OCI-LY3 (cell line): ENCODE measurements at regions not wholly inside any gene's neighbourhood (a gene's known extent, or its start where the extent isn't known, plus 50 kb on each side); places are given as distances from the start of the nearest gene placed in this dataset.

Experiments used
- H2AFZ ChIP-seq: fragments of 200-600, 300-600 bp; shearing (Covaris generic); 2 replicates; pipeline ENCODE4 v1.6.0; 2014; ENCODE audit warnings: antibody characterized with exemption, low read depth, low read length
- H3K27ac ChIP-seq: fragments of 200-600, 300-600 bp; sonication (generic); 2 replicates; pipeline ENCODE4 v1.5.1; 2014; ENCODE audit warnings: mild to moderate bottlenecking, low read length, moderate library complexity, mixed read lengths
- H3K27me3 ChIP-seq: fragments of 200-600, 300-600 bp; sonication (generic); 2 replicates; pipeline ENCODE4 v1.6.1; 2014; ENCODE audit warnings: low read depth, low read length, mixed read lengths
- H3K36me3 ChIP-seq: fragments of 200-600, 300-600 bp; sonication (generic); replicated peaks from 2 replicates; pipeline ENCODE3; 2014; ENCODE audit warnings: low read depth, low read length, mixed read lengths
- H3K4me1 ChIP-seq: fragments of 300-600, 200-600 bp; sonication (generic); 2 replicates; pipeline ENCODE4 v1.6.1; 2014; ENCODE audit warnings: low read length, mixed read lengths
- H3K4me2 ChIP-seq: fragments of 200-600, 300-600 bp; sonication (generic); 2 replicates; pipeline ENCODE4 v1.6.1; 2014; ENCODE audit warnings: low read length, mixed read lengths
- H3K4me3 ChIP-seq: fragments of 300-600, 200-600 bp; sonication (generic); 2 replicates; pipeline ENCODE4 v1.5.1; 2014; ENCODE audit warnings: antibody characterized with exemption, mild to moderate bottlenecking, low read length, moderate library complexity
- H3K79me2 ChIP-seq: fragments of 300-600, 200-600 bp; shearing (Covaris generic); 2 replicates; pipeline ENCODE4 v1.6.1; 2014; ENCODE audit warnings: mild to moderate bottlenecking, low read length, mixed read lengths
- H3K9ac ChIP-seq: fragments of 300-600, 200-600 bp; shearing (Covaris generic); 2 replicates; pipeline ENCODE4 v1.6.0; 2014; ENCODE audit warnings: mild to moderate bottlenecking, low read length, moderate library complexity
- H3K9me3 ChIP-seq: fragments of 200-600, 300-600 bp; shearing (Covaris generic); 2 replicates; pipeline ENCODE4 v1.6.1; 2014; ENCODE audit warnings: low read length, mixed read lengths; ENCODE audit not compliant: insufficient read depth
- H4K20me1 ChIP-seq: fragments of 200-600, 300-600 bp; sonication (generic); 2 replicates; pipeline ENCODE4 v1.6.1; 2016; ENCODE audit warnings: low read length, mixed read lengths; ENCODE audit not compliant: insufficient read depth
- EZH2phosphoT487 ChIP-seq: fragments of 200-600 bp; shearing (Covaris generic); IDR thresholded peaks from 2 replicates; pipeline ENCODE4 v1.6.1; 2018; ENCODE audit warnings: antibody characterized with exemption, mixed run types, low read depth
- TF ChIP-seq, protein P1 (sequence below): fragments of 200-600, 300-600 bp; sonication (generic); IDR thresholded peaks from 2 replicates; pipeline ENCODE4 v1.5.1; 2014; ENCODE audit warnings: antibody characterized with exemption, low read length, low read depth

DNA sequence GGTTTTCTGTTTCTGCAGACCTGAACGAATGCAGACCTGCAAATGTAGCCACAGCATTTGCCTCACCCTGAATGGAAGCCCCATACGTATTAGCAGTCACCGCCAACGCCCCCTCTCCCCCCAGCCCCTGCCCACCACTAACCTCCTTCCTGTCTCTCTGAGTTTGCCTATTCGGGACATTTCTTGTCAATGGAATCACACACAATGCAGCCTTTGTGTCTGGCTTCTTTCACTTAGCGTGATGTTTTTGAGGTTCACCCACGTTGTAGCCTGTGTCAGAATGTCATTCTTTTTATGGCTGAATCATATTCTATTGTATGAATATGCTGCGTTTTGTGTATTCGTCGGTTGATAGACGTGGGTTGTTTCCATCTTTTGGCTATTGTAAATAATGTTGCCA, 178.6 kb downstream of the AACS start:
- no peaks in the 10 kb centered on the region for H4K20me1 ChIP-seq
- no peaks in the 10 kb centered on the region for H3K36me3 ChIP-seq
- H3K4me1 ChIP-seq = peaks cover 11% of the 10 kb centered on the region
- no peaks in the 10 kb centered on the region for H3K79me2 ChIP-seq
- H3K27ac ChIP-seq = no peak overlapping the region
- no peak for TF ChIP-seq EZH2phosphoT487
- TF ChIP-seq, protein P1, sequence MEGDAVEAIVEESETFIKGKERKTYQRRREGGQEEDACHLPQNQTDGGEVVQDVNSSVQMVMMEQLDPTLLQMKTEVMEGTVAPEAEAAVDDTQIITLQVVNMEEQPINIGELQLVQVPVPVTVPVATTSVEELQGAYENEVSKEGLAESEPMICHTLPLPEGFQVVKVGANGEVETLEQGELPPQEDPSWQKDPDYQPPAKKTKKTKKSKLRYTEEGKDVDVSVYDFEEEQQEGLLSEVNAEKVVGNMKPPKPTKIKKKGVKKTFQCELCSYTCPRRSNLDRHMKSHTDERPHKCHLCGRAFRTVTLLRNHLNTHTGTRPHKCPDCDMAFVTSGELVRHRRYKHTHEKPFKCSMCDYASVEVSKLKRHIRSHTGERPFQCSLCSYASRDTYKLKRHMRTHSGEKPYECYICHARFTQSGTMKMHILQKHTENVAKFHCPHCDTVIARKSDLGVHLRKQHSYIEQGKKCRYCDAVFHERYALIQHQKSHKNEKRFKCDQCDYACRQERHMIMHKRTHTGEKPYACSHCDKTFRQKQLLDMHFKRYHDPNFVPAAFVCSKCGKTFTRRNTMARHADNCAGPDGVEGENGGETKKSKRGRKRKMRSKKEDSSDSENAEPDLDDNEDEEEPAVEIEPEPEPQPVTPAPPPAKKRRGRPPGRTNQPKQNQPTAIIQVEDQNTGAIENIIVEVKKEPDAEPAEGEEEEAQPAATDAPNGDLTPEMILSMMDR = no peak
- H3K4me2 ChIP-seq = no peak overlapping the region
- peaks cover 8% of the 10 kb centered on the region for H3K27me3 ChIP-seq
- no peaks in the 10 kb centered on the region for H3K9me3 ChIP-seq
- H2AFZ ChIP-seq = no peak overlapping the region
- H3K4me3 ChIP-seq = no peak overlapping the region
- no peak overlapping the region for H3K9ac ChIP-seq

DNA sequence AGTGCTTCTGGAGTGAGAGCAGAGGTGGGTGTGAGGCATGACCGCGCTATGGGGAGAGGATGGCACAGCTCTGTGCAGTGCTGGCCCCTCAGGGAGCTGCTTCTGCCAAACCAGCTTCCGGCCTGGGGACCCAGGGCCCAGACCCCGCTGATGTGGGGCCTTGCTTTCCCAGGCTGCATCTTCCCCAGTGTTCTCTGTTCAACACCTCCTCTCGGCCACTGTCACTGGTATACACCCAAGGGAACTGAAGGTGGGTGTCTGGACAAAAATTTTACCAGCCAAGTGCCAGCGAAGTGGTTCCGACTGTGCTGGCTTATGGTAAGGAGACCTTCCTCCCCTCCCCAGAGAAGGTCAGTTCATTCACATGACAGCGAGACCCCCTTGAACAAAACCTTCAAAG, 179.1 kb downstream of the AACS start:
- H4K20me1 ChIP-seq = no peaks in the 10 kb centered on the region
- no peaks in the 10 kb centered on the region for H3K79me2 ChIP-seq
- no peaks in the 10 kb centered on the region for H3K9me3 ChIP-seq
- H3K4me2 ChIP-seq = no peak overlapping the region
- no peak for TF ChIP-seq EZH2phosphoT487
- TF ChIP-seq, protein P1 = no peak
- H2AFZ ChIP-seq = no peak overlapping the region
- H3K27ac ChIP-seq = no peak overlapping the region
- H3K4me1 ChIP-seq = peaks cover 16% of the 10 kb centered on the region
- no peak overlapping the region for H3K9ac ChIP-seq
- H3K4me3 ChIP-seq = no peak overlapping the region
- no peaks in the 10 kb centered on the region for H3K36me3 ChIP-seq
- peaks cover 8% of the 10 kb centered on the region for H3K27me3 ChIP-seq

DNA sequence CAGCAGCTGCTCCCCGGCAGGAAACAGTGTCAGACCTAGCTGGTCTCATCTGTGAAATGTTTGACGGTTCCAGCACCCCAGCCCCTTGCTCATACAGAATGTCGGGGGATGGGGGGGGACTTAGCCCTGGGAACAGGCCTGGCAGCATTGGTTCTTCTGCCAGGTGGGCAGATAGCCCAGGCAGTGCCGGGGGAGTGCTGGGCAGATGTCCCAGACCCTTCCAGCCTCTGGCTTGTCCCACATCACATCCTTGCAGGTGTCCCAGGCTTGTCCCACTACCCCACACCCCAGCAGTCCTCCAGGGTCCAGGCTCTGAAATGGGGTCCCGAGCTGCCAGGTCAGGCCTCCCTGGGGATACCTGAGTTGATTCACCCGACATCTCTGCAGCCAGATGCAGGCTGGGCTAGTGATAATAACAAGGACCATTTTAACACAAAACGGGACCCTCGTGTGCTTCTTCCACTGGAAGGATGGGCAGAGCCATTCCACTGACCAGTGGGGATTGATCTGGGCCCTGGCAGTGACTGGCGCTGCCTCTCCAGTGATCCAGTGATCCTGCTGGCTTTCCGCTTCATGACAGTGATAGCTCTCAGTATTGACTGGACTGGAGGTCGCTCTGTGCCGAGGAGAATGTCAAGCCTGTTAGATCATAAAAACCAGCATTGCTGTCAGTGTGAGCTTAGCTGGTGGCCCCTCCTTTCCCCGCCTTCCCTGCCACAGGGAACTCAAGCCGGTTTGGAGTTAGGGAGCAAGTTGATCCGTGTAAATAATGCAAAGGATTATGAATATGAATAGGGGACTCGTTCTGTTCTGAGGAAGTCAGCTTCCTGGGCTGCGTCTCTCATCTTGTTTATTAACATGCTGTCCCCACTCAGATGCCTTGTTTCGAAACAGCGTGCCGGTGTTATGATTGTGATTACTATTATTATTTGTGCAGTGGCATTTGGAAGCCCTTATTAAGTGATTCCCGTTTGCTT, 180.6 kb downstream of the AACS start:
- TF ChIP-seq EZH2phosphoT487 = no peak
- TF ChIP-seq, protein P1 = no peak
- Histone ChIP-seq H3K4me2 (no peak overlapping the region), H3K27me3 (peaks cover 11% of the 10 kb centered on the region)

DNA sequence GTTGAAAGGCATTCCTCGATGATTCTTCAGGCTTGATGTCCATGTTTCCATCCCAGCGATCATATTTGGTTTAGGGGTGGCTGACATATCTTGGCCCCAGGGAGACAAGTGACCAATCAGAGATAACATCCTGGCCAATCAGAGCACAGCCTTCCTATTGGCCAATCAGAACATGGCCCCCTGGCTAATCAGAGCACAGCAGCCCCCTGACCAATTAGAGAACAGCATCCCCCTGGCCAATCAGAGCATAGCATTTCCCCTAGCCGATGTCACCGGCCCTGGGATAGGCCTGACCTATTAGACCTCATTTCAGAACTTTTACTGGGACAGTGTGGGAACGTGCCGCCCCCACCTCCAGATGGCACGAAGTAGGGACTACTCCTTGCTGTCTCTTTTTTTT, 182.2 kb downstream of the AACS start:
- H3K27me3 ChIP-seq = peaks cover 11% of the 10 kb centered on the region
- no peak for TF ChIP-seq EZH2phosphoT487
- TF ChIP-seq, protein P1 = no peak
- no peak overlapping the region for H3K9ac ChIP-seq
- no peak overlapping the region for H3K27ac ChIP-seq
- no peaks in the 10 kb centered on the region for H3K9me3 ChIP-seq
- no peak overlapping the region for H2AFZ ChIP-seq
- H3K4me3 ChIP-seq = no peak overlapping the region
- H3K4me1 ChIP-seq = peaks cover 33% of the 10 kb centered on the region
- no peaks in the 10 kb centered on the region for H3K79me2 ChIP-seq
- H3K4me2 ChIP-seq = no peak overlapping the region
- no peaks in the 10 kb centered on the region for H4K20me1 ChIP-seq
- no peaks in the 10 kb centered on the region for H3K36me3 ChIP-seq

More for the DNA sequence above, 180.6 kb downstream of the AACS start:
- H3K27ac ChIP-seq = no peak overlapping the region
- H3K4me1 ChIP-seq = peaks cover 31% of the 10 kb centered on the region
- H3K9me3 ChIP-seq = no peaks in the 10 kb centered on the region
- H3K36me3 ChIP-seq = no peaks in the 10 kb centered on the region
- H4K20me1 ChIP-seq = no peaks in the 10 kb centered on the region
- no peak overlapping the region for H2AFZ ChIP-seq
- H3K9ac ChIP-seq = no peak overlapping the region
- H3K4me3 ChIP-seq = no peak overlapping the region
- no peaks in the 10 kb centered on the region for H3K79me2 ChIP-seq
